Keratinocyte (primary cell): ENCODE measurements at regions not wholly inside any gene's neighbourhood (a gene's known extent, or its start where the extent isn't known, plus 50 kb on each side); places are given as distances from the start of the nearest gene placed in this dataset.

Source experiments
- DNase-seq: peaks from one replicate; pipeline ENCODE4 v3.0.0-alpha.2; 2011; ENCODE audit warnings: low read depth, missing footprints, low spot score
- FAIRE-seq: peaks from 2 replicates; lab custom pipeline; 2011; peaks lifted over from hg19 to GRCh38; lab: Jason Lieb, UNC
- H2AFZ ChIP-seq: 2 replicates; pipeline ENCODE4 v1.6.0; 2012; ENCODE audit warnings: low read length, control low read depth, inconsistent platforms; ENCODE audit not compliant: control insufficient read depth
- H3K27ac ChIP-seq: 2 replicates; pipeline ENCODE4 v1.5.1; 2011; ENCODE audit warnings: low read length; ENCODE audit not compliant: control insufficient read depth, insufficient read depth
- H3K27me3 ChIP-seq: 3 replicates; pipeline ENCODE4 v1.6.0; 2011; ENCODE audit warnings: low read length; ENCODE audit not compliant: control insufficient read depth, insufficient read depth; ENCODE audit errors: extremely low read depth
- H3K36me3 ChIP-seq, 2 experiments: 2 replicates in 1 of 2; 3 replicates in 1 of 2; pipeline ENCODE4 v1.5.1; 2011; ENCODE audit warnings: low read length in 2 of 2, mild to moderate bottlenecking in 1 of 2; ENCODE audit not compliant: control insufficient read depth in 2 of 2, insufficient read depth in 2 of 2; ENCODE audit errors: extremely low read depth in 1 of 2
- H3K4me1 ChIP-seq: 3 replicates; pipeline ENCODE4 v1.5.1; 2011; ENCODE audit warnings: low read length; ENCODE audit not compliant: control insufficient read depth, insufficient read depth; ENCODE audit errors: extremely low read depth
- H3K4me2 ChIP-seq: 3 replicates; pipeline ENCODE4 v1.6.0; 2011; ENCODE audit warnings: low read depth, low read length; ENCODE audit not compliant: control insufficient read depth, insufficient read depth; ENCODE audit errors: extremely low read depth
- H3K4me3 ChIP-seq, 3 experiments: fragments of 200-600 bp in 1 of 3; sonication (generic) in 1 of 3; 2 replicates in 2 of 3; 3 replicates in 1 of 3; pipeline ENCODE4 v1.5.1; 2011 to 2016; ENCODE audit warnings: low read length in 3 of 3, mild to moderate bottlenecking in 3 of 3, control low read depth in 2 of 3, inconsistent platforms in 1 of 3, low read depth in 1 of 3, mixed read lengths in 1 of 3, mixed run types in 1 of 3, moderate library complexity in 1 of 3; ENCODE audit not compliant: control insufficient read depth in 2 of 3, insufficient read depth in 2 of 3; ENCODE audit errors: extremely low read depth in 1 of 3
- H3K79me2 ChIP-seq: 2 replicates; pipeline ENCODE4 v1.6.0; 2012; ENCODE audit warnings: low read length; ENCODE audit not compliant: control insufficient read depth, insufficient read depth
- H3K9ac ChIP-seq: 3 replicates; pipeline ENCODE4 v1.6.0; 2011; ENCODE audit warnings: low read length; ENCODE audit not compliant: control insufficient read depth, insufficient read depth; ENCODE audit errors: extremely low read depth
- H3K9me1 ChIP-seq: 3 replicates; pipeline ENCODE4 v1.6.0; 2011; ENCODE audit warnings: low read length; ENCODE audit not compliant: control insufficient read depth, insufficient read depth; ENCODE audit errors: extremely low read depth
- H3K9me3 ChIP-seq: 2 replicates; pipeline ENCODE4 v1.5.1; 2012; ENCODE audit warnings: low read depth, low read length; ENCODE audit not compliant: control insufficient read depth
- H4K20me1 ChIP-seq: 3 replicates; pipeline ENCODE4 v1.6.0; 2011; ENCODE audit warnings: low read length; ENCODE audit not compliant: control insufficient read depth, insufficient read depth; ENCODE audit errors: extremely low read depth
- CTCF ChIP-seq, 3 experiments: IDR thresholded peaks in 1 of 3; conservative IDR thresholded peaks in 1 of 3; optimal IDR thresholded peaks in 1 of 3; 2 replicates in 2 of 3; 3 replicates in 1 of 3; pipeline versions ENCODE3 to v1.5.1; 2011; ENCODE audit warnings: low read length in 3 of 3, mild to moderate bottlenecking in 3 of 3, moderate library complexity in 2 of 3, control low read depth in 1 of 3, inconsistent platforms in 1 of 3; ENCODE audit not compliant: insufficient read depth in 2 of 3; ENCODE audit errors: extremely low read depth in 1 of 3
- EZH2 ChIP-seq: IDR thresholded peaks from one replicate; pipeline ENCODE4 v1.6.1; 2012; ENCODE audit warnings: inconsistent platforms, mild to moderate bottlenecking, low read length, moderate library complexity
- dilution Hi-C: fragments of 300-500 bp; cut with MboI; formaldehyde crosslinking; loops from one replicate; pipeline ENCODE4 v1.7.0; 2020; ENCODE audit warnings: low sequenced_read_pairs; ENCODE audit not compliant: extremely low pct_ligation_motif_present

- H3K9me3 ChIP-seq, result peaks cover 2% of the 10 kb centered on the region
- dilution Hi-C loops, result no loop called here
- H3K4me2 ChIP-seq, result no peak overlapping the region
- peaks cover 5% of the 10 kb centered on the region for H3K4me1 ChIP-seq
- H3K27ac ChIP-seq, result no peak overlapping the region
- DNase-seq (peak; percentile 5), FAIRE-seq (peak; percentile 59)
- H2AFZ ChIP-seq, result no peak overlapping the region
- H3K9ac ChIP-seq, result no peak overlapping the region
- no peaks in the 10 kb centered on the region for H3K27me3 ChIP-seq
- no peaks in the 10 kb centered on the region for H4K20me1 ChIP-seq
- no peaks in the 10 kb centered on the region for H3K36me3 ChIP-seq
- H3K4me3 ChIP-seq, result no peak overlapping the region
- H3K9me1 ChIP-seq, result no peaks in the 10 kb centered on the region
- TF ChIP-seq EZH2 (no peak), CTCF (optimal IDR thresholded peaks at IDR 0.05 in 1 of 3, IDR thresholded peaks at IDR 0.05 in 1 of 3, conservative IDR thresholded peaks at IDR 0.05 in 1 of 3; ENCODE audit: extremely low read depth in 1 of 3, insufficient read depth in 2 of 3, low read length in 3 of 3) (no peak)
- no peaks in the 10 kb centered on the region for H3K79me2 ChIP-seq
Measured at GRCh38 chr7:91683823-91684222, 196.7 kb downstream of the MTERF1 start.

GRCh38 chr7:91685544-91685943 lies 195.0 kb downstream of the MTERF1 start:
- dilution Hi-C loops, result no loop called here
- peaks cover 2% of the 10 kb centered on the region for H3K9me3 ChIP-seq
- H3K9me1 ChIP-seq, result no peaks in the 10 kb centered on the region
- H3K4me3 ChIP-seq, result no peak overlapping the region
- no peaks in the 10 kb centered on the region for H4K20me1 ChIP-seq
- H3K79me2 ChIP-seq, result no peaks in the 10 kb centered on the region
- no peak overlapping the region for H3K4me2 ChIP-seq
- no peak for FAIRE-seq
- TF ChIP-seq EZH2 (no peak), CTCF (optimal IDR thresholded peaks at IDR 0.05 in 1 of 3, IDR thresholded peaks at IDR 0.05 in 1 of 3, conservative IDR thresholded peaks at IDR 0.05 in 1 of 3; ENCODE audit: extremely low read depth in 1 of 3, insufficient read depth in 2 of 3, low read length in 3 of 3) (no peak)
- H3K36me3 ChIP-seq, result no peaks in the 10 kb centered on the region
- DNase-seq, result no peak
- H3K27me3 ChIP-seq, result no peaks in the 10 kb centered on the region
- no peak overlapping the region for H3K9ac ChIP-seq
- no peak overlapping the region for H3K27ac ChIP-seq
- H3K4me1 ChIP-seq, result peaks cover 5% of the 10 kb centered on the region
- no peak overlapping the region for H2AFZ ChIP-seq
